PC-3 (cell line): ENCODE measurements at regions not wholly inside any gene's neighbourhood (a gene's known extent, or its start where the extent isn't known, plus 50 kb on each side); places are given as distances from the start of the nearest gene placed in this dataset.

Source experiments
- CTCF ChIP-seq: fragments of 300-600 bp; sonication (generic); conservative IDR thresholded peaks from 2 replicates; pipeline ENCODE4 v1.5.1; 2017; ENCODE audit warnings: antibody characterized with exemption, low read depth, mild to moderate bottlenecking, low read length
- EZH2 ChIP-seq: fragments of 300-600 bp; sonication (generic); IDR thresholded peaks from one replicate; pipeline ENCODE4 v1.6.1; 2017; ENCODE audit warnings: antibody characterized with exemption, mild to moderate bottlenecking, low read length; ENCODE audit not compliant: unreplicated experiment

- TF ChIP-seq CTCF (no peak), EZH2 (no peak)
Observed at GRCh38 chr4:122305853-122306252, 73.0 kb upstream of the ADAD1 start.
